ENCODE measurements at regions not wholly inside any gene's neighbourhood (a gene's known extent, or its start where the extent isn't known, plus 50 kb on each side); places are given as distances from the start of the nearest gene placed in this dataset.

- DNase-seq (ENCODE audit: low read depth, low spot score) (no peak), ATAC-seq (no peak)
- TF ChIP-seq RAD21 (IDR thresholded peaks at IDR 0.05; ENCODE audit: low read depth): no peak
- TF ChIP-seq ZFX (IDR thresholded peaks at IDR 0.05): no peak
- no peak for TF ChIP-seq SIN3A (IDR thresholded peaks at IDR 0.05; ENCODE audit: low read depth)
- TF ChIP-seq CBX3 (IDR thresholded peaks at IDR 0.05; ENCODE audit: low read depth): no peak
- no peak for TF ChIP-seq EZH2phosphoT487 (IDR thresholded peaks at IDR 0.05; ENCODE audit: borderline replicate concordance)
- no peak for TF ChIP-seq REST (IDR thresholded peaks at IDR 0.05; ENCODE audit: low read depth)
- TF ChIP-seq ELF1 (IDR thresholded peaks at IDR 0.05; ENCODE audit: borderline replicate concordance, low read depth): no peak
- TF ChIP-seq SRF (IDR thresholded peaks at IDR 0.05; ENCODE audit: low read depth): no peak
- no peak for TF ChIP-seq YY1 (IDR thresholded peaks at IDR 0.05; ENCODE audit: extremely low read depth, insufficient replicate concordance, low read depth, low read length)
These were observed 282.4 kb downstream of the ZNF326 start for GRCh38 chr1:90277270-90277669.

More at GRCh38 chr1:90277270-90277669, 282.4 kb downstream of the ZNF326 start:
- Histone ChIP-seq H3K9me2 (ENCODE audit: insufficient read depth) (no peaks in the 10 kb centered on the region), H4K20me1 (ENCODE audit: insufficient read depth) (no peaks in the 10 kb centered on the region), H3K4me1 (ENCODE audit: control insufficient read depth in 1 of 2, insufficient read depth in 2 of 2, low read length in 2 of 2) (peaks cover 0 to 4% of the 10 kb centered on the region in 2 experiments; a peak in 1 of 4 replicates), H3K9ac (ENCODE audit: low read length) (no peak overlapping the region), H3K79me2 (ENCODE audit: insufficient read depth, low read length) (no peaks in the 10 kb centered on the region), H2AFZ (ENCODE audit: low read depth, low read length, poor library complexity, severe bottlenecking) (no peak overlapping the region), H3K4me3 (replicated peaks in 1 of 2; ENCODE audit: low read depth in 1 of 2, low read length in 2 of 2) (no peak overlapping the region), H3K9me3 (ENCODE audit: control insufficient read depth in 1 of 2, insufficient read depth in 1 of 2, low read depth in 1 of 2, low read length in 2 of 2) (no peaks in the 10 kb centered on the region), H3K27me3 (ENCODE audit: insufficient read depth, low read length) (peaks cover 9% of the 10 kb centered on the region; the same call in 1 of the 2 replicates), H3K4me2 (ENCODE audit: low read length) (no peak overlapping the region), H3K36me3 (ENCODE audit: control insufficient read depth in 1 of 2, insufficient read depth in 2 of 2, low read length in 2 of 2) (no peaks in the 10 kb centered on the region), H3K27ac (ENCODE audit: low read depth, low read length) (no peak overlapping the region)
- ChIA-PET RAD21 (ENCODE audit: low non-redundant PET in 1 of 2, low total read pairs in 2 of 2, uncharacterized antibody in 2 of 2, unreplicated experiment in 2 of 2) (no interaction called here), POLR2A (no interaction called here), CTCF (no interaction called here)
- intact Hi-C loops (cut with micrococcal nuclease): no loop called here
- no TSS peak for BruUV-seq (replicated peaks)
